HepG2 (cell line): ENCODE measurements at regions not wholly inside any gene's neighbourhood (a gene's known extent, or its start where the extent isn't known, plus 50 kb on each side); places are given as distances from the start of the nearest gene placed in this dataset.

Source experiments
- FOXA1 ChIP-seq, 2 experiments: fragments of 450-650 bp in 1 of 2; sonication (generic) in 1 of 2; formaldehyde crosslinking in 1 of 2; IDR thresholded peaks; 2 replicates each; pipeline versions ENCODE4 v1.4.0 to v1.6.1; 2016 to 2020; ENCODE audit warnings: missing genetic modification reagents in 1 of 2
- NCOA2 ChIP-seq: sonication (generic); formaldehyde crosslinking; IDR thresholded peaks from 2 replicates; pipeline ENCODE4 v1.8.0; 2022; ENCODE audit warnings: inconsistent platforms
- NFYB ChIP-seq: sonication (generic); formaldehyde crosslinking; IDR thresholded peaks from 2 replicates; pipeline ENCODE4 v1.4.0; 2020; ENCODE audit warnings: missing genetic modification reagents
- POLR2AphosphoS5 ChIP-seq: IDR thresholded peaks from 2 replicates; pipeline ENCODE4 v1.6.1; 2012; ENCODE audit warnings: low read depth, low read length
- ZNF296 ChIP-seq: sonication (generic); formaldehyde crosslinking; conservative IDR thresholded peaks from 2 replicates; pipeline ENCODE4 v1.5.0; 2020; ENCODE audit warnings: mild to moderate bottlenecking, missing genetic modification reagents
- ZNF33B ChIP-seq: sonication (generic); formaldehyde crosslinking; IDR thresholded peaks from 2 replicates; pipeline ENCODE4 v1.5.1; 2020; ENCODE audit warnings: mild to moderate bottlenecking, missing genetic modification reagents
- TF ChIP-seq, protein P1 (sequence below): sonication (generic); formaldehyde crosslinking; IDR thresholded peaks from 2 replicates; pipeline ENCODE4 v1.5.0; 2020; ENCODE audit warnings: mild to moderate bottlenecking, missing genetic modification reagents, moderate library complexity

DNA sequence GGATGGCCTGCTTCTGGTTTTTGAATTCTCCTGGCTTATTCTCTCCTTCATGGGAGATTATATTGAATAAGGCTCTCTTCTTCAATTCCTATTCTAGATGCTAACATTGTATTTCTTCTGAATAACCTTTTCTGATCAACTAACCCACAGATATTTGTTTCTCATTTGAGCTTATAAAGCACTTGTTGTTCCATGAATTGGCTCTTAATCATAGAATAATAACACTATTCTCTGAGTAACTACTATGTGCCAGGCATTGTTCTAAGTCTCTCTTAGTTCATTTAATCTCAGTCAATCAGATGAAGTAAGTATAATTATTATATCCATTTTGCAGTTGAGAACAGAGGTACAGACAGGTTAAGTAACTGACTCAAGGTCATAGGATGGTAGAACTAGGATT is 136.3 kb upstream of the MLIP start:
- TF ChIP-seq ZNF296 (no peak), NCOA2 (no peak), ZNF33B (CRISPR knock-in tag) (no peak), NFYB (CRISPR knock-in tag) (no peak), FOXA1 (IDR thresholded peaks at IDR 0.05) (no peak), FOXA1 (CRISPR knock-in tag; IDR thresholded peaks at IDR 0.05) (no peak), POLR2AphosphoS5 (no peak)
- TF ChIP-seq, protein P1, sequence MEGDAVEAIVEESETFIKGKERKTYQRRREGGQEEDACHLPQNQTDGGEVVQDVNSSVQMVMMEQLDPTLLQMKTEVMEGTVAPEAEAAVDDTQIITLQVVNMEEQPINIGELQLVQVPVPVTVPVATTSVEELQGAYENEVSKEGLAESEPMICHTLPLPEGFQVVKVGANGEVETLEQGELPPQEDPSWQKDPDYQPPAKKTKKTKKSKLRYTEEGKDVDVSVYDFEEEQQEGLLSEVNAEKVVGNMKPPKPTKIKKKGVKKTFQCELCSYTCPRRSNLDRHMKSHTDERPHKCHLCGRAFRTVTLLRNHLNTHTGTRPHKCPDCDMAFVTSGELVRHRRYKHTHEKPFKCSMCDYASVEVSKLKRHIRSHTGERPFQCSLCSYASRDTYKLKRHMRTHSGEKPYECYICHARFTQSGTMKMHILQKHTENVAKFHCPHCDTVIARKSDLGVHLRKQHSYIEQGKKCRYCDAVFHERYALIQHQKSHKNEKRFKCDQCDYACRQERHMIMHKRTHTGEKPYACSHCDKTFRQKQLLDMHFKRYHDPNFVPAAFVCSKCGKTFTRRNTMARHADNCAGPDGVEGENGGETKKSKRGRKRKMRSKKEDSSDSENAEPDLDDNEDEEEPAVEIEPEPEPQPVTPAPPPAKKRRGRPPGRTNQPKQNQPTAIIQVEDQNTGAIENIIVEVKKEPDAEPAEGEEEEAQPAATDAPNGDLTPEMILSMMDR = no peak
